ENCODE measurements at regions not wholly inside any gene's neighbourhood (a gene's known extent, or its start where the extent isn't known, plus 50 kb on each side); places are given as distances from the start of the nearest gene placed in this dataset.

GRCh38 chr12:72774023-72774422, 501.9 kb downstream of the TRHDE start:
- no peak for DNase-seq (ENCODE audit: low read depth)
- no peak overlapping the region for H3K4me3 ChIP-seq (ENCODE audit: low read depth, low read length)
- no peaks in the 10 kb centered on the region for H3K27me3 ChIP-seq (ENCODE audit: control insufficient read depth, insufficient read depth, low read length)
- H3K36me3 ChIP-seq (ENCODE audit: control insufficient read depth, insufficient read depth, low read length), result no peaks in the 10 kb centered on the region
- TF ChIP-seq CTCF (IDR thresholded peaks at IDR 0.05; ENCODE audit: insufficient read depth, low read length, poor library complexity, severe bottlenecking), result no peak

GRCh38 chr12:72777806-72778205, 505.6 kb downstream of the TRHDE start:
- TF ChIP-seq CTCF (IDR thresholded peaks at IDR 0.05; ENCODE audit: insufficient read depth, low read length, poor library complexity, severe bottlenecking), result no peak
- no peaks in the 10 kb centered on the region for H3K36me3 ChIP-seq (ENCODE audit: control insufficient read depth, insufficient read depth, low read length)
- H3K4me3 ChIP-seq (ENCODE audit: low read depth, low read length), result no peak overlapping the region
- no peak for DNase-seq (ENCODE audit: low read depth)
- no peaks in the 10 kb centered on the region for H3K27me3 ChIP-seq (ENCODE audit: control insufficient read depth, insufficient read depth, low read length)

GRCh38 chr12:72790273-72790672, 518.1 kb downstream of the TRHDE start:
- Histone ChIP-seq H3K4me3 (ENCODE audit: low read depth, low read length) (no peak overlapping the region), H3K36me3 (ENCODE audit: control insufficient read depth, insufficient read depth, low read length) (no peaks in the 10 kb centered on the region), H3K27me3 (ENCODE audit: control insufficient read depth, insufficient read depth, low read length) (no peaks in the 10 kb centered on the region)
- no peak for TF ChIP-seq CTCF (IDR thresholded peaks at IDR 0.05; ENCODE audit: insufficient read depth, low read length, poor library complexity, severe bottlenecking)
- DNase-seq (ENCODE audit: low read depth), result no peak

- TF ChIP-seq CTCF (IDR thresholded peaks at IDR 0.05; ENCODE audit: insufficient read depth, low read length, poor library complexity, severe bottlenecking), result no peak
- no peak for DNase-seq (ENCODE audit: low read depth)
- Histone ChIP-seq H3K4me3 (ENCODE audit: low read depth, low read length) (no peak overlapping the region), H3K36me3 (ENCODE audit: control insufficient read depth, insufficient read depth, low read length) (no peaks in the 10 kb centered on the region), H3K27me3 (ENCODE audit: control insufficient read depth, insufficient read depth, low read length) (no peaks in the 10 kb centered on the region)
These were observed 520.7 kb downstream of the TRHDE start for GRCh38 chr12:72792889-72793288.

GRCh38 chr12:72793796-72794195, 521.6 kb downstream of the TRHDE start:
- Histone ChIP-seq H3K27me3 (ENCODE audit: control insufficient read depth, insufficient read depth, low read length) (no peaks in the 10 kb centered on the region), H3K36me3 (ENCODE audit: control insufficient read depth, insufficient read depth, low read length) (no peaks in the 10 kb centered on the region), H3K4me3 (ENCODE audit: low read depth, low read length) (no peak overlapping the region)
- no peak for TF ChIP-seq CTCF (IDR thresholded peaks at IDR 0.05; ENCODE audit: insufficient read depth, low read length, poor library complexity, severe bottlenecking)
- DNase-seq (ENCODE audit: low read depth), result no peak

GRCh38 chr12:72815421-72815820, 543.3 kb downstream of the TRHDE start:
- no peak for DNase-seq (ENCODE audit: low read depth)
- TF ChIP-seq CTCF (IDR thresholded peaks at IDR 0.05; ENCODE audit: insufficient read depth, low read length, poor library complexity, severe bottlenecking), result no peak
- H3K36me3 ChIP-seq (ENCODE audit: control insufficient read depth, insufficient read depth, low read length), result no peaks in the 10 kb centered on the region

More at GRCh38 chr12:72815421-72815820, 543.3 kb downstream of the TRHDE start:
- no peak overlapping the region for H3K4me3 ChIP-seq (ENCODE audit: low read depth, low read length)
- H3K27me3 ChIP-seq (ENCODE audit: control insufficient read depth, insufficient read depth, low read length), result no peaks in the 10 kb centered on the region

Measured in kidney epithelial cell (primary cell).